ENCODE measurements at regions not wholly inside any gene's neighbourhood (a gene's known extent, or its start where the extent isn't known, plus 50 kb on each side); places are given as distances from the start of the nearest gene placed in this dataset.

- no peaks in the 10 kb centered on the region for H3K36me3 ChIP-seq
- H3K4me3 ChIP-seq, result no peak overlapping the region
- no peaks in the 10 kb centered on the region for H3K4me1 ChIP-seq
- DNase-seq (ENCODE audit: extremely low spot score in 2 of 2), result no peak
- no peaks in the 10 kb centered on the region for H3K9me3 ChIP-seq
- no peak overlapping the region for H3K27ac ChIP-seq
- intact Hi-C loops (cut with DNase I), result no loop called here
- TF ChIP-seq POLR2AphosphoS5 (IDR thresholded peaks at IDR 0.05; ENCODE audit: insufficient read depth in 1 of 2, low read depth in 1 of 2) (no peak), POLR2A (IDR thresholded peaks at IDR 0.05) (no peak), CTCF (IDR thresholded peaks at IDR 0.05) (no peak)
- H3K27me3 ChIP-seq, result no peaks in the 10 kb centered on the region
Observed at GRCh38 chr14:82379291-82379690, 845.6 kb upstream of the SEL1L start.

- intact Hi-C loops (cut with DNase I), result no loop called here
- Histone ChIP-seq H3K36me3 (no peaks in the 10 kb centered on the region), H3K4me1 (no peaks in the 10 kb centered on the region), H3K27ac (no peak overlapping the region), H3K9me3 (no peaks in the 10 kb centered on the region), H3K4me3 (no peak overlapping the region), H3K27me3 (no peaks in the 10 kb centered on the region)
- DNase-seq (ENCODE audit: extremely low spot score in 2 of 2), result no peak
- TF ChIP-seq POLR2A (IDR thresholded peaks at IDR 0.05), result no peak
- no peak for TF ChIP-seq CTCF (IDR thresholded peaks at IDR 0.05)
- no peak for TF ChIP-seq POLR2AphosphoS5 (IDR thresholded peaks at IDR 0.05; ENCODE audit: insufficient read depth in 1 of 2, low read depth in 1 of 2)
Observed at GRCh38 chr14:82385048-82385447, 851.4 kb upstream of the SEL1L start.

- intact Hi-C loops (cut with DNase I), result no loop called here
- Histone ChIP-seq H3K9me3 (no peaks in the 10 kb centered on the region), H3K36me3 (no peaks in the 10 kb centered on the region), H3K27ac (no peak overlapping the region), H3K27me3 (no peaks in the 10 kb centered on the region), H3K4me1 (no peaks in the 10 kb centered on the region), H3K4me3 (no peak overlapping the region)
- DNase-seq (ENCODE audit: extremely low spot score in 2 of 2), result no peak
- TF ChIP-seq POLR2AphosphoS5 (IDR thresholded peaks at IDR 0.05; ENCODE audit: insufficient read depth in 1 of 2, low read depth in 1 of 2) (peak in 1 of 2 donors; percentile 96), CTCF (IDR thresholded peaks at IDR 0.05) (no peak)
Observed at GRCh38 chr14:82387699-82388098, 854.0 kb upstream of the SEL1L start.

GRCh38 chr14:82388488-82388887 lies 854.8 kb upstream of the SEL1L start:
- Histone ChIP-seq H3K4me3 (no peak overlapping the region), H3K36me3 (no peaks in the 10 kb centered on the region), H3K9me3 (no peaks in the 10 kb centered on the region), H3K27ac (no peak overlapping the region), H3K4me1 (no peaks in the 10 kb centered on the region), H3K27me3 (no peaks in the 10 kb centered on the region)
- TF ChIP-seq POLR2AphosphoS5 (IDR thresholded peaks at IDR 0.05; ENCODE audit: insufficient read depth in 1 of 2, low read depth in 1 of 2) (no peak), POLR2A (IDR thresholded peaks at IDR 0.05) (no peak), CTCF (IDR thresholded peaks at IDR 0.05) (no peak)
- intact Hi-C loops (cut with DNase I), result no loop called here
- DNase-seq (ENCODE audit: extremely low spot score in 2 of 2), result no peak

- Histone ChIP-seq H3K27ac (no peak overlapping the region), H3K9me3 (no peaks in the 10 kb centered on the region), H3K4me1 (no peaks in the 10 kb centered on the region), H3K4me3 (no peak overlapping the region), H3K27me3 (no peaks in the 10 kb centered on the region), H3K36me3 (no peaks in the 10 kb centered on the region)
- no peak for DNase-seq (ENCODE audit: extremely low spot score in 2 of 2)
- TF ChIP-seq CTCF (IDR thresholded peaks at IDR 0.05) (no peak), POLR2A (IDR thresholded peaks at IDR 0.05) (no peak), POLR2AphosphoS5 (IDR thresholded peaks at IDR 0.05; ENCODE audit: insufficient read depth in 1 of 2, low read depth in 1 of 2) (no peak)
- intact Hi-C loops (cut with DNase I), result no loop called here
Observed at GRCh38 chr14:82390586-82390985, 856.9 kb upstream of the SEL1L start.

Measured in vagina (tissue), 2 donors.